ENCODE measurements at regions not wholly inside any gene's neighbourhood (a gene's known extent, or its start where the extent isn't known, plus 50 kb on each side); places are given as distances from the start of the nearest gene placed in this dataset.

DNA sequence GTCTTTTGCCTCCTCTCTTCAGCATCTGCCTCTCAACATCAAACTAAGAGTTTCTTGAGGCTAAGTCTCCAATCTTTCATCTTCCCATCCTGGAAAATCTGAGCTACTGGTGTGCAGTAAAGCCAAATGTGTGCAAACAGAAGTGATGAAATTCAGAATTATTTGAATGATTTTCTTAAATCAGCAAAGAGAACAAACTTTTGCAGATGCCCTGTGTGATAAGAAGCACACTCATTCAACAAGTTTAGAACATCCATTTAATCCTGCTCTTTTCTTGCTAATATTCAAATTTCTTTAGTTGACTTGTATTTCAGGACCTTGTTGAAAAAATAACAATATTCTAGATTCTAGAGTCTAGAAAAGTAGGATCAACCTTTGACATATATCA, 1374.9 kb upstream of the CELF4 start:
- ATAC-seq (ENCODE audit: insufficient number of reproducible peaks, low FRiP score, low read depth) (no peak), DNase-seq (ENCODE audit: low spot score) (no peak)
- Histone ChIP-seq H3K27ac (no peak overlapping the region), H3K36me3 (no peaks in the 10 kb centered on the region), H3K9me3 (no peaks in the 10 kb centered on the region), H3K4me1 (ENCODE audit: control insufficient read depth in 1 of 2, low read depth in 2 of 2) (no peaks in the 10 kb centered on the region), H3K27me3 (replicated peaks; ENCODE audit: insufficient read depth) (no peaks in the 10 kb centered on the region), H3K4me3 (no peak overlapping the region)
- TF ChIP-seq CTCF (IDR thresholded peaks at IDR 0.05): no peak

DNA sequence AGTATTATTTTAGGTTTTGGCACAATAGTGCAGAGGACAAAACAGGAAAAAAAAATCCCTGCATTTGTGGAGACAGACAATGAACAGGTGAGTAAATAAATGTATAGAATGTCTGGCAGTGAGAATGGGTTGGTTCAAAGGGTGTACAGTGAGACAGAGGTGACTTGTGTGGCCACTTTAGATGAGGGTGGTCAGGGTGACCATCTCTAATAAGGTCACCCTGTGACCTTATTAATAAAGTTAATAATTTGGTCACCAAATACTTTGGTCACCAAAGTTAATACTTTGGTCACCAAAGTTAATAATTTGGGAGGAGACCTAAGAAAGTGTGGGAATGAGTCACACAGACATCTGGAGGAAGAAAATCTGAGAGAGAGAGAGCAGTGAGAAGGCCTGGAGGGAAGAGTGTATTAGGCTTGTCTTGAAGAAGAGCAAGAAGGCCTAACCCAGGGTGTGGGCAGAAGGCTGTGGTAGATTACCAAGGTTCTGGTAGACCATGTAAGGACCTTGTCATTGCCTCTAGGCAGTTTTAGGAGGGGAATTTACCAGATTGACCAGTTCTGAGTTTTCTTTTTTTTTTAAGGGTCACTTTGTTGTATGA, 1368.4 kb upstream of the CELF4 start:
- DNase-seq (ENCODE audit: low spot score) (no peak), ATAC-seq (ENCODE audit: insufficient number of reproducible peaks, low FRiP score, low read depth) (no peak)
- TF ChIP-seq CTCF (IDR thresholded peaks at IDR 0.05): no peak
- no peaks in the 10 kb centered on the region for H3K4me1 ChIP-seq (ENCODE audit: control insufficient read depth in 1 of 2, low read depth in 2 of 2)
- H3K4me3 ChIP-seq: no peak overlapping the region
- H3K27me3 ChIP-seq (replicated peaks; ENCODE audit: insufficient read depth): no peaks in the 10 kb centered on the region
- H3K27ac ChIP-seq: no peak overlapping the region
- H3K36me3 ChIP-seq: no peaks in the 10 kb centered on the region
- H3K9me3 ChIP-seq: no peaks in the 10 kb centered on the region

GRCh38 chr18:38933322-38933721, 1367.7 kb upstream of the CELF4 start:
- H3K4me3 ChIP-seq: no peak overlapping the region

DNA sequence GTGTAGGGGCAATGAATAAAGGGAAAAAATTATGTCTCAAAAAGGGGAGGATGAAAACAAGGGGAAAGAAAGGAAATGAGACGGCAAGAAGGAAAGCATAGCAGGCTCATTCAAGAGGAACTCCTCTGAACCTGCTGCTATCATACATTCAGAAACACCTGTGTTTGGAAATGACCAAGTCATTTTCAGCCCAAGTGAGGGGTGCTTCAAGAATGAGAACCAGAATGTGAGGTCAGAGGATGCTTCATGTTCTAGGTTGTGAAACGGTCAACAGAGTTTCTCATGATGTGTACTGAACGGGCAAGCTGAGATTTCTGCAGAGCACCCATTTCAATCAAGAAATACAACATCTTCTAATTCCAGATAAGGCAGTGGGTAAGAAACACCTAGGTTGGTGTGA, 1367.2 kb upstream of the CELF4 start:
- no peaks in the 10 kb centered on the region for H3K9me3 ChIP-seq
- no peaks in the 10 kb centered on the region for H3K4me1 ChIP-seq (ENCODE audit: control insufficient read depth in 1 of 2, low read depth in 2 of 2)
- H3K27me3 ChIP-seq (replicated peaks; ENCODE audit: insufficient read depth): no peaks in the 10 kb centered on the region
- H3K27ac ChIP-seq: no peak overlapping the region
- ATAC-seq (ENCODE audit: insufficient number of reproducible peaks, low FRiP score, low read depth) (no peak), DNase-seq (ENCODE audit: low spot score) (no peak)
- no peak overlapping the region for H3K4me3 ChIP-seq
- H3K36me3 ChIP-seq: no peaks in the 10 kb centered on the region
- TF ChIP-seq CTCF (IDR thresholded peaks at IDR 0.05): no peak

More at GRCh38 chr18:38933322-38933721, 1367.7 kb upstream of the CELF4 start:
- ATAC-seq (ENCODE audit: insufficient number of reproducible peaks, low FRiP score, low read depth) (no peak), DNase-seq (ENCODE audit: low spot score) (no peak)
- H3K36me3 ChIP-seq: no peaks in the 10 kb centered on the region
- H3K27ac ChIP-seq: no peak overlapping the region
- H3K27me3 ChIP-seq (replicated peaks; ENCODE audit: insufficient read depth): no peaks in the 10 kb centered on the region
- H3K9me3 ChIP-seq: no peaks in the 10 kb centered on the region
- H3K4me1 ChIP-seq (ENCODE audit: control insufficient read depth in 1 of 2, low read depth in 2 of 2): no peaks in the 10 kb centered on the region
- TF ChIP-seq CTCF (IDR thresholded peaks at IDR 0.05): no peak

GRCh38 chr18:38931754-38932050, 1366.1 kb upstream of the CELF4 start:
- Histone ChIP-seq H3K9me3 (no peaks in the 10 kb centered on the region), H3K4me1 (ENCODE audit: control insufficient read depth in 1 of 2, low read depth in 2 of 2) (no peaks in the 10 kb centered on the region)
- no peak for ATAC-seq (ENCODE audit: insufficient number of reproducible peaks, low FRiP score, low read depth)

More at GRCh38 chr18:38931754-38932050, 1366.1 kb upstream of the CELF4 start:
- Histone ChIP-seq H3K36me3 (no peaks in the 10 kb centered on the region), H3K27ac (no peak overlapping the region), H3K27me3 (replicated peaks; ENCODE audit: insufficient read depth) (no peaks in the 10 kb centered on the region), H3K4me3 (no peak overlapping the region)
- no peak for TF ChIP-seq CTCF (IDR thresholded peaks at IDR 0.05)
- no peak for DNase-seq (ENCODE audit: low spot score)
